ENCODE measurements at regions not wholly inside any gene's neighbourhood (a gene's known extent, or its start where the extent isn't known, plus 50 kb on each side); places are given as distances from the start of the nearest gene placed in this dataset.
"Not testable (repeated sequence)": the region's sequence is repeated elsewhere in the genome, so short reads cannot be mapped to it uniquely, and the experiment has no call there.

- no peak for DNase-seq
Measured at GRCh38 chr2:76247006-76247405, 536.3 kb upstream of the GCFC2 start.

- no peak for DNase-seq
Measured at GRCh38 chr2:76211991-76212985, 501.6 kb upstream of the GCFC2 start.

- no peak for DNase-seq
Measured at GRCh38 chr2:76210551-76210950, 499.8 kb upstream of the GCFC2 start.

- no peak for DNase-seq
Measured at GRCh38 chr2:76204048-76204447, 493.3 kb upstream of the GCFC2 start.

GRCh38 chr2:76202866-76203265 lies 492.2 kb upstream of the GCFC2 start:
- no peak for DNase-seq

- DNase-seq: peak in 1 of 2 donors; percentile 23
Measured at GRCh38 chr2:76197842-76198448, 487.2 kb upstream of the GCFC2 start.

GRCh38 chr2:76197428-76197827 lies 486.7 kb upstream of the GCFC2 start:
- no peak for DNase-seq

GRCh38 chr2:76194031-76194775 lies 483.5 kb upstream of the GCFC2 start:
- DNase-seq: no peak

GRCh38 chr2:76193089-76193488 lies 482.4 kb upstream of the GCFC2 start:
- no peak for DNase-seq

- DNase-seq: no peak
Measured at GRCh38 chr2:76188334-76189008, 477.8 kb upstream of the GCFC2 start.

GRCh38 chr2:76187415-76187814 lies 476.7 kb upstream of the GCFC2 start:
- DNase-seq: no peak

- no peak for DNase-seq
Measured at GRCh38 chr2:76180676-76181075, 470.0 kb upstream of the GCFC2 start.

- no peak for DNase-seq
Measured at GRCh38 chr2:76178610-76179009, 467.9 kb upstream of the GCFC2 start.

- no peak for DNase-seq
Measured at GRCh38 chr2:76175295-76175694, 464.6 kb upstream of the GCFC2 start.

- no peak for DNase-seq
Measured at GRCh38 chr2:76174505-76174904, 463.8 kb upstream of the GCFC2 start.

- not testable (repeated sequence) for DNase-seq
Measured at GRCh38 chr2:76173206-76173605, 462.5 kb upstream of the GCFC2 start.

- not testable (repeated sequence) for DNase-seq
Measured at GRCh38 chr2:76172154-76172595, 461.5 kb upstream of the GCFC2 start.

- DNase-seq: no peak
Measured at GRCh38 chr2:76170856-76171255, 460.1 kb upstream of the GCFC2 start.

- no peak for DNase-seq
Measured at GRCh38 chr2:76170009-76170384, 459.3 kb upstream of the GCFC2 start.

- no peak for DNase-seq
Measured at GRCh38 chr2:76169276-76170008, 458.7 kb upstream of the GCFC2 start.

- DNase-seq: no peak
Measured at GRCh38 chr2:76163860-76164259, 453.1 kb upstream of the GCFC2 start.

GRCh38 chr2:76160670-76161069 lies 450.0 kb upstream of the GCFC2 start:
- DNase-seq: no peak
